Retinal pigment epithelial cell (primary cell): ENCODE measurements at regions not wholly inside any gene's neighbourhood (a gene's known extent, or its start where the extent isn't known, plus 50 kb on each side); places are given as distances from the start of the nearest gene placed in this dataset.

ENCODE experiments used
- DNase-seq: peaks from one replicate; pipeline ENCODE4 v3.0.0-alpha.2; 2010; ENCODE audit warnings: low read depth
- H3K4me3 ChIP-seq: 2 replicates; pipeline ENCODE4 v1.5.1; 2011; ENCODE audit warnings: mild to moderate bottlenecking, low read length, control low read depth, moderate library complexity
- CTCF ChIP-seq: conservative IDR thresholded peaks from 2 replicates; pipeline ENCODE4 v1.5.1; 2011; ENCODE audit warnings: low read depth, low read length, control low read depth, inconsistent platforms

- peak; percentile 49 for TF ChIP-seq CTCF
- H3K4me3 ChIP-seq = no peak overlapping the region
- no peak for DNase-seq
Observed at GRCh38 chr12:76688631-76689030, 75.3 kb upstream of the ZDHHC17 start.

- H3K4me3 ChIP-seq = no peak overlapping the region
- no peak for TF ChIP-seq CTCF
- no peak for DNase-seq
Observed at GRCh38 chr12:76690921-76691700, 72.8 kb upstream of the ZDHHC17 start.

GRCh38 chr12:76692846-76693245, 71.1 kb upstream of the ZDHHC17 start:
- no peak overlapping the region for H3K4me3 ChIP-seq
- no peak for TF ChIP-seq CTCF
- no peak for DNase-seq

- no peak for DNase-seq
- no peak overlapping the region for H3K4me3 ChIP-seq
- TF ChIP-seq CTCF = no peak
Observed at GRCh38 chr12:76694369-76694768, 69.5 kb upstream of the ZDHHC17 start.

GRCh38 chr12:76696186-76696585, 67.7 kb upstream of the ZDHHC17 start:
- TF ChIP-seq CTCF = no peak
- no peak overlapping the region for H3K4me3 ChIP-seq
- DNase-seq = no peak

- TF ChIP-seq CTCF = no peak
- DNase-seq = no peak
- H3K4me3 ChIP-seq = no peak overlapping the region
Observed at GRCh38 chr12:76697849-76698248, 66.1 kb upstream of the ZDHHC17 start.

- no peak for TF ChIP-seq CTCF
- no peak overlapping the region for H3K4me3 ChIP-seq
- no peak for DNase-seq
Observed at GRCh38 chr12:76698316-76698715, 65.6 kb upstream of the ZDHHC17 start.
